HG03342 (cell line): ENCODE measurements at regions not wholly inside any gene's neighbourhood (a gene's known extent, or its start where the extent isn't known, plus 50 kb on each side); places are given as distances from the start of the nearest gene placed in this dataset.

Experiments
- ATAC-seq: cut with Tn5 transposase; IDR thresholded peaks from one replicate; pipeline ENCODE4 v1.9.1; 2021; ENCODE audit warnings: mild to moderate bottlenecking, moderate library complexity; ENCODE audit not compliant: unreplicated experiment

GRCh38 chr6:9422138-9422537, 986.8 kb upstream of the SLC35B3 start:
- ATAC-seq, result no peak

GRCh38 chr6:9420316-9421015, 985.1 kb upstream of the SLC35B3 start:
- ATAC-seq, result no peak

GRCh38 chr6:9417400-9417799, 982.1 kb upstream of the SLC35B3 start:
- no peak for ATAC-seq

- peak; percentile 72 for ATAC-seq
These were observed 977.7 kb upstream of the SLC35B3 start for GRCh38 chr6:9412951-9413559.

- no peak for ATAC-seq
These were observed 973.8 kb upstream of the SLC35B3 start for GRCh38 chr6:9409126-9409525.

- ATAC-seq, result no peak
These were observed 973.2 kb upstream of the SLC35B3 start for GRCh38 chr6:9408402-9409117.

GRCh38 chr6:9405825-9406224, 970.5 kb upstream of the SLC35B3 start:
- no peak for ATAC-seq

GRCh38 chr6:9405369-9405768, 970.0 kb upstream of the SLC35B3 start:
- ATAC-seq, result no peak

- no peak for ATAC-seq
These were observed 969.2 kb upstream of the SLC35B3 start for GRCh38 chr6:9404351-9405146.

- ATAC-seq, result no peak
These were observed 968.4 kb upstream of the SLC35B3 start for GRCh38 chr6:9403736-9404135.

- no peak for ATAC-seq
These were observed 966.6 kb upstream of the SLC35B3 start for GRCh38 chr6:9401960-9402359.

GRCh38 chr6:9399916-9400315, 964.6 kb upstream of the SLC35B3 start:
- ATAC-seq, result no peak

GRCh38 chr6:9398767-9399373, 963.5 kb upstream of the SLC35B3 start:
- no peak for ATAC-seq

GRCh38 chr6:9398071-9398766, 962.9 kb upstream of the SLC35B3 start:
- ATAC-seq, result no peak

GRCh38 chr6:9388596-9388995, 953.3 kb upstream of the SLC35B3 start:
- no peak for ATAC-seq

- ATAC-seq, result no peak
These were observed 945.2 kb upstream of the SLC35B3 start for GRCh38 chr6:9380568-9380967.

GRCh38 chr6:9373308-9373707, 938.0 kb upstream of the SLC35B3 start:
- no peak for ATAC-seq

- no peak for ATAC-seq
These were observed 935.1 kb upstream of the SLC35B3 start for GRCh38 chr6:9370480-9370879.

- ATAC-seq, result no peak
These were observed 930.0 kb upstream of the SLC35B3 start for GRCh38 chr6:9365378-9365777.

- ATAC-seq, result no peak
These were observed 926.4 kb upstream of the SLC35B3 start for GRCh38 chr6:9361749-9362148.
